Natural killer cell treated with Interleukin-12 subunit alpha and Interleukin-12 subunit beta and Interleukin-15 and Interleukin-18, amount 100 ng/mL, for 72 hours (primary cell): ENCODE measurements at regions not wholly inside any gene's neighbourhood (a gene's known extent, or its start where the extent isn't known, plus 50 kb on each side); places are given as distances from the start of the nearest gene placed in this dataset.

Experiments
- ATAC-seq, 2 donors: fragments of 150-1000 bp; cut with Tn5 transposase in 1 of 2; sonication (Bioruptor Pico), chemical (Tn5 transposase) in 1 of 2; 2 replicates each; pipeline ENCODE4 v1.10.0; 2021
- DNase-seq: peaks from one replicate; pipeline ENCODE4 v3.0.0; 2022; ENCODE audit warnings: low spot score
- H3K27ac Mint-ChIP-seq, 2 donors: 1 replicate in 1 of 2; 2 replicates in 1 of 2; pipeline ENCODE4 v1.8.0; 2022; ENCODE audit warnings: mixed read lengths in 2 of 2, mild to moderate bottlenecking in 1 of 2, moderate library complexity in 1 of 2
- H3K27me3 Mint-ChIP-seq, 2 donors: 1 replicate in 1 of 2; 2 replicates in 1 of 2; pipeline ENCODE4 v1.8.0; 2022; ENCODE audit warnings: mixed read lengths in 2 of 2
- H3K36me3 Mint-ChIP-seq: one replicate; pipeline ENCODE4 v1.8.0; 2022; ENCODE audit warnings: mixed read lengths
- H3K4me1 Mint-ChIP-seq, 2 donors: 1 replicate in 1 of 2; 2 replicates in 1 of 2; pipeline ENCODE4 v1.8.0; 2022; ENCODE audit warnings: low read depth in 2 of 2, mixed read lengths in 2 of 2, mild to moderate bottlenecking in 1 of 2
- H3K4me3 Mint-ChIP-seq: one replicate; pipeline ENCODE4 v1.8.0; 2022; ENCODE audit warnings: mixed read lengths
- H3K9me3 Mint-ChIP-seq: 2 replicates; pipeline ENCODE4 v1.8.0; 2022; ENCODE audit warnings: mixed read lengths

DNA sequence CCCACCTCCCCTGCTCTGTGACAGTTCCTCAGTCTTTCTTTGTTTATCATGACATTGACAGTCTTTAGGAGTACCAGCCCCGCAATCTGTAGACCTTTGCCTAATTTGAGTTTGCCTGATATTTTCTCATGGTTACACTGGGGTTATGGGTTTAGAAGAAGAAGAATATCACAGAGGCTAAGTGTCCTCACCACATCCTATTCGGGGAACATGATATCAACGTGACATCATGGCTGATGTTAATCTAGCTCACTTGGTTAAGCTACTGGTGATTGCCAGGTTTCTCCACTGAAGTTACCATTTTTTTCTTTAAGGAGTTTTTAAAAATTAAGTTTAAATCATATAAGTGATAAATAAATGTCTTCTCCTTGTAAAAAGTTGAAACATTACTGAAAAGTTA lies 127.5 kb downstream of the CEP57L1 start:
- H3K27me3 Mint-ChIP-seq: peaks cover 3 to 6% of the 10 kb centered on the region in 2 donors
- H3K27ac Mint-ChIP-seq: peak overlapping the region; percentile 53 to 80
- ATAC-seq: peak; percentile 40 to 66
- H3K4me3 Mint-ChIP-seq: peak overlapping the region; percentile 48
- H3K36me3 Mint-ChIP-seq: no peaks in the 10 kb centered on the region
- DNase-seq: no peak
- H3K4me1 Mint-ChIP-seq: peaks cover 35 to 36% of the 10 kb centered on the region in 2 donors
- H3K9me3 Mint-ChIP-seq: no peaks in the 10 kb centered on the region

DNA sequence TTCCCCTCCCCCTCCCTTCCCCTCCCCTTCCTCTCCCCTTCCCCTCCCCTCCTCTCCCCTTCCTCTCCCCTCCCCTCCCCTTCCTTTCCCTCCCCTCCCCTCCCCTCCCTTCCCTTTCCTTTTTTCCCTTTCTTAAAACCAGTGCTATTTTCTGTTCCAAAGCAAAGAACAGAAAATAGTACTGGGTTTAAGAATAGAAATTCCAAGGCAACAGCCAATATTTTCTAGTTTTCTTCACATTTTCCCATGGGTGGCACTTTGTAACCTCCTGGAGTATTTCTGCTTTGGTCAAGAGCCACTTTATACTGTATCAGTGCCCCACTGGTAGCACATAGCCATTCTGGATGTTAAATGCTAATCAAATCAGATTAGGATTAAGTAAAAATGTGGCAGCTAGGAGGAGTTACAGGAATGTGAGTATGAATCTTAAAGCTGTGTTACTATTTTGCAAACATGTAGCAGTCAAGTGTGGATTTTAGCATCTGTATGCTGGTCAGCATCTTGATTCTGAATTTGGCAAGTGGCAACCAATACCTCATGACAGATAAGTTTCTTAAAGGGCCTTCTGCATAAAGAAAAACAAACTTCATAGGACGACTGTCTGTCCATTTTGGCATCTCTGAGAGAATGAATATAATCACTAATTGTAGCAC lies 126.4 kb downstream of the CEP57L1 start:
- ATAC-seq (no peak), DNase-seq (no peak)
- H3K36me3 Mint-ChIP-seq: no peaks in the 10 kb centered on the region
- no peaks in the 10 kb centered on the region for H3K9me3 Mint-ChIP-seq
- no peak overlapping the region for H3K4me3 Mint-ChIP-seq
- peaks cover 35 to 36% of the 10 kb centered on the region in 2 donors for H3K4me1 Mint-ChIP-seq
- H3K27ac Mint-ChIP-seq: no peak overlapping the region
- peaks cover 8 to 13% of the 10 kb centered on the region in 2 donors for H3K27me3 Mint-ChIP-seq
